HepG2 (cell line): ENCODE measurements at regions not wholly inside any gene's neighbourhood (a gene's known extent, or its start where the extent isn't known, plus 50 kb on each side); places are given as distances from the start of the nearest gene placed in this dataset.

Source experiments
- ATAC-seq: fragments of 200-7000 bp; cut with Tn5 transposase; 3 replicates; pipeline ENCODE4 v1.9.1; 2020; ENCODE audit warnings: mild to moderate bottlenecking, moderate library complexity
- BruUV-seq: library from RNA; stranded (reverse); fragments of 400-500 nt; replicated peaks from 2 replicates; lab custom pipeline; 2021; lab: Mats Ljungman, UMichigan
- CTCF ChIA-PET: fragments of 300-600 bp; formaldehyde crosslinking; extraction: SDS; loops from one replicate; lab custom pipeline; 2021; ENCODE audit warnings: low total read pairs, inconsistent platforms, low intra/inter-chr PET ratio; lab: Yijun Ruan, JAX
- POLR2A ChIA-PET: fragments of 350-600 bp; sonication (Branson Sonifier 250); formaldehyde crosslinking; loops from one replicate; lab custom pipeline; 2020; ENCODE audit warnings: antibody characterized with exemption, inconsistent platforms; lab: Yijun Ruan, JAX
- DNase-seq: peaks from one replicate; pipeline ENCODE4 v3.0.0-alpha.2; 2015; ENCODE audit warnings: low spot score
- FAIRE-seq: peaks from 3 replicates; lab custom pipeline; 2011; peaks lifted over from hg19 to GRCh38; lab: Jason Lieb, UNC
- H2AFZ ChIP-seq: one replicate; pipeline ENCODE4 v1.6.1; 2011; ENCODE audit warnings: low read length, inconsistent platforms
- H3K27ac ChIP-seq: fragments of 300-600 bp; 3 replicates; pipeline ENCODE4 v1.8.0; 2011; ENCODE audit warnings: mixed run types, mild to moderate bottlenecking, mixed read lengths, low read length, inconsistent platforms; ENCODE audit not compliant: insufficient read depth; ENCODE audit errors: extremely low read length
- H3K27me3 ChIP-seq, 2 experiments: fragments of 200-600 bp in 1 of 2; 2 replicates in 1 of 2; 3 replicates in 1 of 2; pipeline versions ENCODE4 v1.6.0 to v1.8.0; 2011; ENCODE audit warnings: low read length in 2 of 2, mild to moderate bottlenecking in 2 of 2, moderate library complexity in 2 of 2, inconsistent platforms in 1 of 2; ENCODE audit not compliant: insufficient read depth in 2 of 2, control insufficient read depth in 1 of 2
- H3K36me3 ChIP-seq, 2 experiments: fragments of 200-600 bp in 1 of 2; replicated peaks in 1 of 2; 2 replicates in 1 of 2; 3 replicates in 1 of 2; pipeline versions ENCODE4 v1.5.1 to v1.8.0; 2011; ENCODE audit warnings: low read length in 2 of 2, inconsistent platforms in 1 of 2; ENCODE audit not compliant: insufficient read depth in 2 of 2, control insufficient read depth in 1 of 2
- H3K4me1 ChIP-seq: 2 replicates; pipeline ENCODE4 v1.5.1; 2012; ENCODE audit warnings: low read length, inconsistent platforms; ENCODE audit not compliant: insufficient read depth
- H3K4me2 ChIP-seq: 2 replicates; pipeline ENCODE4 v1.6.0; 2011; ENCODE audit warnings: low read depth, low read length, inconsistent platforms
- H3K4me3 ChIP-seq, 3 experiments: fragments of 200-600 bp in 1 of 3; sonication (generic), shearing (Covaris generic) in 1 of 3; replicated peaks in 1 of 3; 2 replicates each; pipeline ENCODE4 v1.5.1; 2011 to 2016; ENCODE audit warnings: low read length in 3 of 3, inconsistent platforms in 2 of 3, low read depth in 2 of 3, mild to moderate bottlenecking in 2 of 3, control low read depth in 1 of 3, mixed read lengths in 1 of 3; ENCODE audit not compliant: insufficient read depth in 1 of 3
- H3K79me2 ChIP-seq: one replicate; pipeline ENCODE4 v1.6.1; 2011; ENCODE audit warnings: low read length, inconsistent platforms; ENCODE audit not compliant: insufficient read depth
- H3K9ac ChIP-seq: 2 replicates; pipeline ENCODE4 v1.6.0; 2011; ENCODE audit warnings: mild to moderate bottlenecking, low read depth, low read length, inconsistent platforms; ENCODE audit not compliant: insufficient read depth
- H3K9me3 ChIP-seq: 2 replicates; pipeline ENCODE4 v1.5.1; 2012; ENCODE audit warnings: mild to moderate bottlenecking, low read length
- H4K20me1 ChIP-seq: 2 replicates; pipeline ENCODE4 v1.6.0; 2011; ENCODE audit warnings: inconsistent platforms, mild to moderate bottlenecking, low read length, moderate library complexity; ENCODE audit not compliant: insufficient read depth
- ADNP ChIP-seq: sonication (generic); formaldehyde crosslinking; IDR thresholded peaks from 2 replicates; pipeline ENCODE4 v1.4.0; 2020; ENCODE audit warnings: missing genetic modification reagents
- ATM ChIP-seq: fragments of 450-650 bp; IDR thresholded peaks from 2 replicates; pipeline ENCODE4 v1.7.1; 2017; ENCODE audit warnings: mild to moderate bottlenecking, borderline replicate concordance
- BRD4 ChIP-seq: sonication (generic); formaldehyde crosslinking; IDR thresholded peaks from 2 replicates; pipeline ENCODE4 v1.4.0; 2020; ENCODE audit warnings: missing genetic modification reagents
- CREBL2 ChIP-seq: sonication (generic); formaldehyde crosslinking; IDR thresholded peaks from 2 replicates; pipeline ENCODE4 v1.8.1; 2023; ENCODE audit warnings: missing genetic modification reagents, mild to moderate bottlenecking, borderline replicate concordance
- ELF1 ChIP-seq: sonication (generic); formaldehyde crosslinking; IDR thresholded peaks from 2 replicates; pipeline ENCODE4 v1.4.0; 2020; ENCODE audit warnings: missing genetic modification reagents
- HNF4G ChIP-seq, 2 experiments: sonication (generic) in 1 of 2; formaldehyde crosslinking in 1 of 2; IDR thresholded peaks; 2 replicates each; pipeline versions ENCODE4 v1.4.0 to v1.6.1; 2011 to 2020; ENCODE audit warnings: borderline replicate concordance in 2 of 2, low read depth in 2 of 2, mild to moderate bottlenecking in 2 of 2, low read length in 1 of 2, missing genetic modification reagents in 1 of 2, moderate library complexity in 1 of 2
- HOMEZ ChIP-seq: IDR thresholded peaks from 2 replicates; pipeline ENCODE4 v1.6.1; 2016; ENCODE audit warnings: low read depth
- JDP2 ChIP-seq: sonication (generic); formaldehyde crosslinking; IDR thresholded peaks from 2 replicates; pipeline ENCODE4 v1.8.1; 2022; ENCODE audit warnings: missing genetic modification reagents, borderline replicate concordance
- JUN ChIP-seq: sonication (generic); formaldehyde crosslinking; IDR thresholded peaks from 2 replicates; pipeline ENCODE4 v1.4.0; 2020; ENCODE audit warnings: mild to moderate bottlenecking, missing genetic modification reagents
- KLF13 ChIP-seq: sonication (generic); formaldehyde crosslinking; IDR thresholded peaks from 2 replicates; pipeline ENCODE4 v1.4.0; 2020; ENCODE audit warnings: mild to moderate bottlenecking, missing genetic modification reagents
- RARA ChIP-seq: IDR thresholded peaks from 2 replicates; pipeline ENCODE4 v1.6.1; 2016; ENCODE audit warnings: missing genetic modification reagents, missing compliant biosample characterization
- ZNF326 ChIP-seq: sonication (generic); formaldehyde crosslinking; IDR thresholded peaks from 2 replicates; pipeline ENCODE4 v1.4.0; 2020; ENCODE audit warnings: missing genetic modification reagents, borderline replicate concordance
- ZNF501 ChIP-seq: sonication (generic); formaldehyde crosslinking; IDR thresholded peaks from 2 replicates; pipeline ENCODE4 v1.5.1; 2020; ENCODE audit warnings: mild to moderate bottlenecking, moderate library complexity, missing genetic modification reagents
- ZNF572 ChIP-seq: sonication (generic); formaldehyde crosslinking; IDR thresholded peaks from 2 replicates; pipeline ENCODE4 v1.5.1; 2020; ENCODE audit warnings: mild to moderate bottlenecking, missing genetic modification reagents
- WGBS: methylation state at CpG from one replicate; pipeline ENCODE4 v1.1.6; 2017; ENCODE audit warnings: low lambda C conversion rate; 5-methylcytosine and 5-hydroxymethylcytosine counted together
- in situ Hi-C: cut with HindIII; loops from 2 replicates; pipeline ENCODE4 v1.10.0; 2017; ENCODE audit warnings: low pct_unique_long_range_greater_than_20kb; ENCODE audit not compliant: extremely low pct_ligation_motif_present
- intact Hi-C: fragments of 100-400 bp; cut with micrococcal nuclease; formaldehyde crosslinking; loops from one replicate; pipeline ENCODE4 v1.10.0; 2022; ENCODE audit not compliant: unreplicated experiment
- TF ChIP-seq, protein P1 (sequence below): IDR thresholded peaks from 2 replicates; pipeline ENCODE4 v1.6.1; 2012; ENCODE audit warnings: low read length, improper control_type of control experiment
- TF ChIP-seq, protein P2 (sequence below): sonication (generic); formaldehyde crosslinking; IDR thresholded peaks from 2 replicates; pipeline ENCODE4 v1.5.0; 2020; ENCODE audit warnings: missing genetic modification reagents
- TF ChIP-seq, protein P3 (sequence below): sonication (generic); formaldehyde crosslinking; IDR thresholded peaks from 2 replicates; pipeline ENCODE4 v1.4.0; 2020; ENCODE audit warnings: low read depth, mild to moderate bottlenecking, missing genetic modification reagents

DNA sequence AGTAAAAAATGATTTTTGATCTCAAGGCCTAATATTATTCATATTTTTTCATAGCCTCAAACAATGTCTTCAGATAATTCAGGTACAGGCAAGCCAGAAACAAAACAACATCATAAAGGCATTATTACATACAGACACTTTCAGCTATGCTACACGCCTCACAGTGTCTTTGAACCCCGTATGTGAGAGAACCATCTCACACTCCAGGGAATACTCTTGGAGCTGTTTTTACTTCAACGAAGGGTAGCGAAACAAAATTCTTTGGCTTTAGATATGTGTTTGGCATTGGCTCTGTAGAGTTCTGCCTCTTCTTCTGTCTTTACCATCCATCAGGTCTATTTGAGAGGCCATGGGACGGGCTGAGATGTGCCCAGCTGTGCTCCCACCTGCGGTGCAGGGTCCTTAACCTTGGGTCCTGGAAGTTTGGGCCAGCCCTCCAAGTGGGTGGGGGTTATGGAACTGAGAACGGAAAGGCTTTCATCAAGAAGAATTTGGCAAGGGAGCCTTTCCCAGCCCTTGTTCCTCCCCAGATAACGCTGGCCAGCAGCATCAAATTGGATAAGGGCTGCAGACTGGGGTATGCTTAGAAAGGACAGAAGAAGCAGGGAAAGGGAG, 276.9 kb downstream of the TCF7L2 start:
- Histone ChIP-seq H3K9ac (no peak overlapping the region), H3K4me3 (no peak overlapping the region), H4K20me1 (no peaks in the 10 kb centered on the region), H2AFZ (no peak overlapping the region), H3K4me1 (no peaks in the 10 kb centered on the region), H3K4me2 (no peak overlapping the region), H3K9me3 (no peaks in the 10 kb centered on the region), H3K27ac (no peak overlapping the region), H3K27me3 (peaks cover 0 to 44% of the 10 kb centered on the region in 2 experiments; a peak in 3 of 5 replicates), H3K36me3 (no peaks in the 10 kb centered on the region), H3K79me2 (no peaks in the 10 kb centered on the region)
- DNase-seq (no peak), ATAC-seq (no peak), FAIRE-seq (no peak)
- WGBS, result 41% methylated on average over 8 of the region's 8 CpGs
- ChIA-PET CTCF (no interaction called here), POLR2A (no interaction called here)
- BruUV-seq, result no TSS peak
- intact Hi-C loops, result no loop called here
- in situ Hi-C loops, result no loop called here
- no peak for TF ChIP-seq ZNF501 (CRISPR knock-in tag)
- TF ChIP-seq ADNP (CRISPR knock-in tag), result no peak
- no peak for TF ChIP-seq JDP2
- TF ChIP-seq RARA, result no peak
- TF ChIP-seq CREBL2 (CRISPR knock-in tag), result no peak
- no peak for TF ChIP-seq HNF4G (IDR thresholded peaks at IDR 0.05; ENCODE audit: borderline replicate concordance, low read depth, low read length)
- no peak for TF ChIP-seq HNF4G (CRISPR knock-in tag; IDR thresholded peaks at IDR 0.05; ENCODE audit: borderline replicate concordance, low read depth)
- no peak for TF ChIP-seq HOMEZ (CRISPR knock-in tag)
- no peak for TF ChIP-seq KLF13 (CRISPR knock-in tag)
- no peak for TF ChIP-seq ZNF326
- TF ChIP-seq, protein P1, sequence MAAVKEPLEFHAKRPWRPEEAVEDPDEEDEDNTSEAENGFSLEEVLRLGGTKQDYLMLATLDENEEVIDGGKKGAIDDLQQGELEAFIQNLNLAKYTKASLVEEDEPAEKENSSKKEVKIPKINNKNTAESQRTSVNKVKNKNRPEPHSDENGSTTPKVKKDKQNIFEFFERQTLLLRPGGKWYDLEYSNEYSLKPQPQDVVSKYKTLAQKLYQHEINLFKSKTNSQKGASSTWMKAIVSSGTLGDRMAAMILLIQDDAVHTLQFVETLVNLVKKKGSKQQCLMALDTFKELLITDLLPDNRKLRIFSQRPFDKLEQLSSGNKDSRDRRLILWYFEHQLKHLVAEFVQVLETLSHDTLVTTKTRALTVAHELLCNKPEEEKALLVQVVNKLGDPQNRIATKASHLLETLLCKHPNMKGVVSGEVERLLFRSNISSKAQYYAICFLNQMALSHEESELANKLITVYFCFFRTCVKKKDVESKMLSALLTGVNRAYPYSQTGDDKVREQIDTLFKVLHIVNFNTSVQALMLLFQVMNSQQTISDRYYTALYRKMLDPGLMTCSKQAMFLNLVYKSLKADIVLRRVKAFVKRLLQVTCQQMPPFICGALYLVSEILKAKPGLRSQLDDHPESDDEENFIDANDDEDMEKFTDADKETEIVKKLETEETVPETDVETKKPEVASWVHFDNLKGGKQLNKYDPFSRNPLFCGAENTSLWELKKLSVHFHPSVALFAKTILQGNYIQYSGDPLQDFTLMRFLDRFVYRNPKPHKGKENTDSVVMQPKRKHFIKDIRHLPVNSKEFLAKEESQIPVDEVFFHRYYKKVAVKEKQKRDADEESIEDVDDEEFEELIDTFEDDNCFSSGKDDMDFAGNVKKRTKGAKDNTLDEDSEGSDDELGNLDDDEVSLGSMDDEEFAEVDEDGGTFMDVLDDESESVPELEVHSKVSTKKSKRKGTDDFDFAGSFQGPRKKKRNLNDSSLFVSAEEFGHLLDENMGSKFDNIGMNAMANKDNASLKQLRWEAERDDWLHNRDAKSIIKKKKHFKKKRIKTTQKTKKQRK, result no peak
- TF ChIP-seq ZNF572 (CRISPR knock-in tag), result no peak
- TF ChIP-seq BRD4 (CRISPR knock-in tag), result no peak
- no peak for TF ChIP-seq ATM
- TF ChIP-seq JUN (CRISPR knock-in tag), result no peak
- TF ChIP-seq ELF1 (CRISPR knock-in tag), result no peak
- TF ChIP-seq, protein P2, sequence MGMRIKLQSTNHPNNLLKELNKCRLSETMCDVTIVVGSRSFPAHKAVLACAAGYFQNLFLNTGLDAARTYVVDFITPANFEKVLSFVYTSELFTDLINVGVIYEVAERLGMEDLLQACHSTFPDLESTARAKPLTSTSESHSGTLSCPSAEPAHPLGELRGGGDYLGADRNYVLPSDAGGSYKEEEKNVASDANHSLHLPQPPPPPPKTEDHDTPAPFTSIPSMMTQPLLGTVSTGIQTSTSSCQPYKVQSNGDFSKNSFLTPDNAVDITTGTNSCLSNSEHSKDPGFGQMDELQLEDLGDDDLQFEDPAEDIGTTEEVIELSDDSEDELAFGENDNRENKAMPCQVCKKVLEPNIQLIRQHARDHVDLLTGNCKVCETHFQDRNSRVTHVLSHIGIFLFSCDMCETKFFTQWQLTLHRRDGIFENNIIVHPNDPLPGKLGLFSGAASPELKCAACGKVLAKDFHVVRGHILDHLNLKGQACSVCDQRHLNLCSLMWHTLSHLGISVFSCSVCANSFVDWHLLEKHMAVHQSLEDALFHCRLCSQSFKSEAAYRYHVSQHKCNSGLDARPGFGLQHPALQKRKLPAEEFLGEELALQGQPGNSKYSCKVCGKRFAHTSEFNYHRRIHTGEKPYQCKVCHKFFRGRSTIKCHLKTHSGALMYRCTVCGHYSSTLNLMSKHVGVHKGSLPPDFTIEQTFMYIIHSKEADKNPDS, result no peak
- TF ChIP-seq, protein P3, sequence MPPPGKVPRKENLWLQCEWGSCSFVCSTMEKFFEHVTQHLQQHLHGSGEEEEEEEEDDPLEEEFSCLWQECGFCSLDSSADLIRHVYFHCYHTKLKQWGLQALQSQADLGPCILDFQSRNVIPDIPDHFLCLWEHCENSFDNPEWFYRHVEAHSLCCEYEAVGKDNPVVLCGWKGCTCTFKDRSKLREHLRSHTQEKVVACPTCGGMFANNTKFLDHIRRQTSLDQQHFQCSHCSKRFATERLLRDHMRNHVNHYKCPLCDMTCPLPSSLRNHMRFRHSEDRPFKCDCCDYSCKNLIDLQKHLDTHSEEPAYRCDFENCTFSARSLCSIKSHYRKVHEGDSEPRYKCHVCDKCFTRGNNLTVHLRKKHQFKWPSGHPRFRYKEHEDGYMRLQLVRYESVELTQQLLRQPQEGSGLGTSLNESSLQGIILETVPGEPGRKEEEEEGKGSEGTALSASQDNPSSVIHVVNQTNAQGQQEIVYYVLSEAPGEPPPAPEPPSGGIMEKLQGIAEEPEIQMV (CRISPR knock-in tag), result no peak
